ENCODE measurements at regions not wholly inside any gene's neighbourhood (a gene's known extent, or its start where the extent isn't known, plus 50 kb on each side); places are given as distances from the start of the nearest gene placed in this dataset.

DNA sequence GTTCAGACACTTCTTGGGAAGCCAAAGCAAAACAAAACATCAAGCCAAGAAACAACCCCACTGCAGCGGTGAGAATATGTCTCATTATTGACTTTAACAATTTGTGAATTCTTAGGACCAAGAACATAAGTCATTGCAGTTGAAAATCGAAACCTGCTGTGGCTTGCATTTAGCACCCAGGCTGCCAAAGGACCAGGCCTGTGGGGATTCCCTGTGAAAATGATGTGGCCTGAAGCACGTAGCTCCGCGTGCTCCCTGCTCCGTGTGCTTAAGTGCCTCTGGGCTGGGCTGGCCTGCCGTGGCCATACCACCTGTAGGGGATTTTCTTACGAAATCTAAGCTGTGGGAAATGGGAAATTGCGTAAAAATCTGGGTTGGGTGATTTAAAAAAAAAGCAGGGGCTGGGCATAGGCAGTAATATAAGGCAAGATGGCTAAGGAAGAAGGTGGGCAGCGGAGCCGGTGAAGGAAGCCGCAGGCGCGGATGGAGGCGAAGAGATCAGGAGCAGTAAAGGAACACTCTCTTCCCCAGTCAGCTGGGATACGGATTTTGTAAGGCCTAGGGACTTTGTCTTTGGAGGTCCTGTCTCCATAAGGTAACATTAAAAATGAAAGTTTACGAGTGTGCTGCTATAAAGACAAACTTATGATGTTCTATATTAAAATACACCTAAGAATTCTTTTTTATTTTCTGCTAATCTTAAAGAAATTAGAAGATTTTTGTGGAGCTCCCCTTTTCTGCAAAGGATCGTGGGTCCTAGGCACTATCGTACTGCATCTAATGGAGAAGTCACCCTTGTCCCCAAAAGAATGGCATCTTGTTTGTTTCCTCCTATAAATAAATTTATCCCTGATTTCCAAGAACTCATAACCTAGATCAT is 189.6 kb upstream of the SEMA6A start:
- TF ChIP-seq EZH2 (IDR thresholded peaks at IDR 0.05; ENCODE audit: borderline replicate concordance, low read length) = no peak
- TF ChIP-seq, protein P1, sequence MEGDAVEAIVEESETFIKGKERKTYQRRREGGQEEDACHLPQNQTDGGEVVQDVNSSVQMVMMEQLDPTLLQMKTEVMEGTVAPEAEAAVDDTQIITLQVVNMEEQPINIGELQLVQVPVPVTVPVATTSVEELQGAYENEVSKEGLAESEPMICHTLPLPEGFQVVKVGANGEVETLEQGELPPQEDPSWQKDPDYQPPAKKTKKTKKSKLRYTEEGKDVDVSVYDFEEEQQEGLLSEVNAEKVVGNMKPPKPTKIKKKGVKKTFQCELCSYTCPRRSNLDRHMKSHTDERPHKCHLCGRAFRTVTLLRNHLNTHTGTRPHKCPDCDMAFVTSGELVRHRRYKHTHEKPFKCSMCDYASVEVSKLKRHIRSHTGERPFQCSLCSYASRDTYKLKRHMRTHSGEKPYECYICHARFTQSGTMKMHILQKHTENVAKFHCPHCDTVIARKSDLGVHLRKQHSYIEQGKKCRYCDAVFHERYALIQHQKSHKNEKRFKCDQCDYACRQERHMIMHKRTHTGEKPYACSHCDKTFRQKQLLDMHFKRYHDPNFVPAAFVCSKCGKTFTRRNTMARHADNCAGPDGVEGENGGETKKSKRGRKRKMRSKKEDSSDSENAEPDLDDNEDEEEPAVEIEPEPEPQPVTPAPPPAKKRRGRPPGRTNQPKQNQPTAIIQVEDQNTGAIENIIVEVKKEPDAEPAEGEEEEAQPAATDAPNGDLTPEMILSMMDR (conservative IDR thresholded peaks at IDR 0.05 in 1 of 2, IDR thresholded peaks at IDR 0.05 in 1 of 2; ENCODE audit: extremely low read depth in 1 of 2, insufficient read depth in 1 of 2, low read depth in 1 of 2, low read length in 2 of 2) = no peak

Data from mammary epithelial cell (primary cell).